ENCODE measurements at regions not wholly inside any gene's neighbourhood (a gene's known extent, or its start where the extent isn't known, plus 50 kb on each side); places are given as distances from the start of the nearest gene placed in this dataset.

DNA sequence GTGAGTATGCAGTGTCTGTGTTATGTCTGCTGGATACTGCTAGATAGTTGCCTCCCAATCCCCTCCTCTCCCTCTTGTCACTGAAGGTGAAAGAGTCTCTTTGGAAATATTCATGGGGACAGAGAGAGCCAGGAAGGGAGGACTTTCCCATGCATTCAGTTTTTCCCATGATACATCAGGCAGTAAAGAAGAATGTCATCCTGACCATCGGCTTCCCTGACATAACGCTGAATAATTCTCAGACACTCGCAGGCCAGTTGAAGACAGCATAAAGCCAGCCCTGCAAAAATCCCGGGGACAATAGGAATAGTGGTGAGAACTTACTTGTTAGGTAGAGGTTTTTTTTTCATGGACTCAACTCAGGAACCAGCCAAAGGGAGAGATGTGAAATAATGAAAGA is 58.1 kb downstream of the KLF4 start:
- Histone ChIP-seq H3K4me1 (ENCODE audit: insufficient read depth, low read length, poor library complexity, severe bottlenecking) (no peaks in the 10 kb centered on the region), H3K27me3 (replicated peaks; ENCODE audit: insufficient read depth, low read depth, low read length, poor library complexity) (peaks cover 4% of the 10 kb centered on the region), H3K9me3 (ENCODE audit: low read depth, low read length, poor library complexity, severe bottlenecking) (no peaks in the 10 kb centered on the region), H3K36me3 (ENCODE audit: insufficient read depth, low read length, poor library complexity, severe bottlenecking) (no peaks in the 10 kb centered on the region), H3K27ac (ENCODE audit: low read depth, low read length, poor library complexity, severe bottlenecking) (no peak overlapping the region), H3K4me3 (ENCODE audit: low read depth, low read length, poor library complexity, severe bottlenecking) (no peak overlapping the region)
- intact Hi-C loops (cut with micrococcal nuclease; ENCODE audit: unreplicated experiment), result no loop called here
- ChIA-PET CTCF (no interaction called here), POLR2A (ENCODE audit: low non-redundant PET) (no interaction called here)
- no TSS peak for BruUV-seq (replicated peaks)
- no peak for DNase-seq (ENCODE audit: low spot score)
- no peak for TF ChIP-seq EZH2 (IDR thresholded peaks at IDR 0.05; ENCODE audit: borderline replicate concordance, low read depth, low read length, poor library complexity, severe bottlenecking)
- TF ChIP-seq, protein P1, sequence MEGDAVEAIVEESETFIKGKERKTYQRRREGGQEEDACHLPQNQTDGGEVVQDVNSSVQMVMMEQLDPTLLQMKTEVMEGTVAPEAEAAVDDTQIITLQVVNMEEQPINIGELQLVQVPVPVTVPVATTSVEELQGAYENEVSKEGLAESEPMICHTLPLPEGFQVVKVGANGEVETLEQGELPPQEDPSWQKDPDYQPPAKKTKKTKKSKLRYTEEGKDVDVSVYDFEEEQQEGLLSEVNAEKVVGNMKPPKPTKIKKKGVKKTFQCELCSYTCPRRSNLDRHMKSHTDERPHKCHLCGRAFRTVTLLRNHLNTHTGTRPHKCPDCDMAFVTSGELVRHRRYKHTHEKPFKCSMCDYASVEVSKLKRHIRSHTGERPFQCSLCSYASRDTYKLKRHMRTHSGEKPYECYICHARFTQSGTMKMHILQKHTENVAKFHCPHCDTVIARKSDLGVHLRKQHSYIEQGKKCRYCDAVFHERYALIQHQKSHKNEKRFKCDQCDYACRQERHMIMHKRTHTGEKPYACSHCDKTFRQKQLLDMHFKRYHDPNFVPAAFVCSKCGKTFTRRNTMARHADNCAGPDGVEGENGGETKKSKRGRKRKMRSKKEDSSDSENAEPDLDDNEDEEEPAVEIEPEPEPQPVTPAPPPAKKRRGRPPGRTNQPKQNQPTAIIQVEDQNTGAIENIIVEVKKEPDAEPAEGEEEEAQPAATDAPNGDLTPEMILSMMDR (conservative IDR thresholded peaks at IDR 0.05; ENCODE audit: low read depth, low read length), result no peak

DNA sequence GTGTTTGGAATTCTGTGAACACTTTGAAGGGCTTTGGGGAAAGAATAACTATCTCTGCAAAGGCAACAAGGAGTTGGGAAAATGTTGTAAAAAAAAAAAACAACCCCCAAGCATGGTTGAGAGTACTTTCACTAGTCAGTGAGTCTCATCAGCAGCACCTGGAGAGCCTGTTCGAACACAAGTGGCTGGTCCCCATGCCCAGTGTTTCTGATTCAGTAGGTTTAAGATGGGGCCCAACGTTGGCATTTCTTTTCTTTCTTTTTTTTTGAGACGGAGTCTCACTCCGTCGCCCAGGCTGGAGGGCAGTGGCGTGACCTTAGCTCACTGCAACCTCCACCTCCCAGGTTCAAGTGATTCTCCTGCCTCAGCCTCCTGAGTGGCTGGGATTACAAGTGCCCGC is 59.5 kb downstream of the KLF4 start:
- Histone ChIP-seq H3K9me3 (ENCODE audit: low read depth, low read length, poor library complexity, severe bottlenecking) (no peaks in the 10 kb centered on the region), H3K4me3 (ENCODE audit: low read depth, low read length, poor library complexity, severe bottlenecking) (no peak overlapping the region), H3K27ac (ENCODE audit: low read depth, low read length, poor library complexity, severe bottlenecking) (no peak overlapping the region), H3K4me1 (ENCODE audit: insufficient read depth, low read length, poor library complexity, severe bottlenecking) (no peaks in the 10 kb centered on the region), H3K36me3 (ENCODE audit: insufficient read depth, low read length, poor library complexity, severe bottlenecking) (no peaks in the 10 kb centered on the region), H3K27me3 (replicated peaks; ENCODE audit: insufficient read depth, low read depth, low read length, poor library complexity) (no peaks in the 10 kb centered on the region)
- intact Hi-C loops (cut with micrococcal nuclease; ENCODE audit: unreplicated experiment), result no loop called here
- DNase-seq (ENCODE audit: low spot score), result no peak
- ChIA-PET CTCF (no interaction called here), POLR2A (ENCODE audit: low non-redundant PET) (no interaction called here)
- BruUV-seq (replicated peaks), result no TSS peak
- no peak for TF ChIP-seq EZH2 (IDR thresholded peaks at IDR 0.05; ENCODE audit: borderline replicate concordance, low read depth, low read length, poor library complexity, severe bottlenecking)
- TF ChIP-seq, protein P1 (conservative IDR thresholded peaks at IDR 0.05; ENCODE audit: low read depth, low read length), result no peak

DNA sequence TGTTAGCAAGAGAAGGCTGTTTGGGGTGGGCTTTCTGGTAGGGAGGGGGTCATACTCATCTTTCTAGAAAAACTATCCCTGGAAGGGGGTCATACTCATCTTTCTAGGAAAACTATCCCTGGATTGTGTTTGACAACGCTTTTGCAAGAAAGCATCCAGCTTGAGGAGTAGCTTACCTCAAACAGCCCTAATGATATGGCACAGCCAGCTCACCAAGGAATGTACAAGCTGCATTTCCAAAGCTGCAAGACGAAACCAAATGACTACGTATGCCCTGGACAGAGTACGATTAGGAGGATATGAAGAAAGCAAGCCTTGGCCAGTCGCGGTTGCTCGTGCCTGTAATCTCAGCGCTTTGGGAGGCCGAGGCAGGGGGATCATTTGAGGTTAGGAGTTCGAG is 63.4 kb downstream of the KLF4 start:
- no peak for DNase-seq (ENCODE audit: low spot score)
- H3K27me3 ChIP-seq (replicated peaks; ENCODE audit: insufficient read depth, low read depth, low read length, poor library complexity), result no peaks in the 10 kb centered on the region
- no peak overlapping the region for H3K27ac ChIP-seq (ENCODE audit: low read depth, low read length, poor library complexity, severe bottlenecking)
- POLR2A ChIA-PET (ENCODE audit: low non-redundant PET), result no interaction called here
- no peaks in the 10 kb centered on the region for H3K9me3 ChIP-seq (ENCODE audit: low read depth, low read length, poor library complexity, severe bottlenecking)
- CTCF ChIA-PET, result interaction anchor here (0.6 to 1.3 kb wide), 3 partner anchors 1140 to 1500 kb away, joined by 3 to 5 read pairs (median 3); no protein-coding TSS in a partner anchor
- H3K36me3 ChIP-seq (ENCODE audit: insufficient read depth, low read length, poor library complexity, severe bottlenecking), result no peaks in the 10 kb centered on the region
- intact Hi-C loops (cut with micrococcal nuclease; ENCODE audit: unreplicated experiment), result loop anchor here (5.0 kb wide), 1 partner anchor 696 kb away; no protein-coding TSS in a partner anchor
- H3K4me1 ChIP-seq (ENCODE audit: insufficient read depth, low read length, poor library complexity, severe bottlenecking), result no peaks in the 10 kb centered on the region
- TF ChIP-seq EZH2 (IDR thresholded peaks at IDR 0.05; ENCODE audit: borderline replicate concordance, low read depth, low read length, poor library complexity, severe bottlenecking), result no peak
- TF ChIP-seq, protein P1 (conservative IDR thresholded peaks at IDR 0.05; ENCODE audit: low read depth, low read length), result no peak
- no peak overlapping the region for H3K4me3 ChIP-seq (ENCODE audit: low read depth, low read length, poor library complexity, severe bottlenecking)
- no TSS peak for BruUV-seq (replicated peaks)
